ENCODE measurements at regions not wholly inside any gene's neighbourhood (a gene's known extent, or its start where the extent isn't known, plus 50 kb on each side); places are given as distances from the start of the nearest gene placed in this dataset.
A peak's percentile ranks its signal among the peaks of the same experiment; 100 is the strongest.

GRCh38 chr7:123367031-123367430, 167.3 kb upstream of the SLC13A1 start:
- no peak for DNase-seq (ENCODE audit: low read depth)
- no peak for TF ChIP-seq CTCF (IDR thresholded peaks at IDR 0.05; ENCODE audit: insufficient read depth, low read depth, low read length, missing control alignments)
- no peak overlapping the region for H3K4me3 ChIP-seq (ENCODE audit: low read depth, low read length)

DNA sequence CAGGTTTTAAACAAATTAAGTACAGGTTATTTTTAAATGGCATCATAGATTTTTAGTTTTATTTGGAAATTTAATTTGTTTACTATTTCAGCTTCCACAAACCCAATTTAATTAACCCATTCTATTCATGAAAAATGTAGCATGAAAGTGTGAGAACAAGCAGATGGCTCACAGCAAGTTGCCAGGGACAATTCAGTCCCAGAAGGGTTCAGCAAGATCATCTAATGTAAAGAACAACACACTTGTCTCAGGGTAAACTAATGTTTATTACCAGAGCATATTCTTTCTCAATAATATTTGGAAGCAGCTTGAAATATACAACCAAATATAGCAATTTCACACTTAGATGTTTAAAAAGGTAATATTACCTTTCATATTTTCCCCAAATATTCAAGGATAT, 166.9 kb upstream of the SLC13A1 start:
- no peak for DNase-seq (ENCODE audit: low read depth)
- no peak for TF ChIP-seq CTCF (IDR thresholded peaks at IDR 0.05; ENCODE audit: insufficient read depth, low read depth, low read length, missing control alignments)
- no peak overlapping the region for H3K4me3 ChIP-seq (ENCODE audit: low read depth, low read length)

GRCh38 chr7:123360631-123361030, 160.9 kb upstream of the SLC13A1 start:
- no peak overlapping the region for H3K4me3 ChIP-seq (ENCODE audit: low read depth, low read length)
- TF ChIP-seq CTCF (IDR thresholded peaks at IDR 0.05; ENCODE audit: insufficient read depth, low read depth, low read length, missing control alignments): no peak
- DNase-seq (ENCODE audit: low read depth): no peak

DNA sequence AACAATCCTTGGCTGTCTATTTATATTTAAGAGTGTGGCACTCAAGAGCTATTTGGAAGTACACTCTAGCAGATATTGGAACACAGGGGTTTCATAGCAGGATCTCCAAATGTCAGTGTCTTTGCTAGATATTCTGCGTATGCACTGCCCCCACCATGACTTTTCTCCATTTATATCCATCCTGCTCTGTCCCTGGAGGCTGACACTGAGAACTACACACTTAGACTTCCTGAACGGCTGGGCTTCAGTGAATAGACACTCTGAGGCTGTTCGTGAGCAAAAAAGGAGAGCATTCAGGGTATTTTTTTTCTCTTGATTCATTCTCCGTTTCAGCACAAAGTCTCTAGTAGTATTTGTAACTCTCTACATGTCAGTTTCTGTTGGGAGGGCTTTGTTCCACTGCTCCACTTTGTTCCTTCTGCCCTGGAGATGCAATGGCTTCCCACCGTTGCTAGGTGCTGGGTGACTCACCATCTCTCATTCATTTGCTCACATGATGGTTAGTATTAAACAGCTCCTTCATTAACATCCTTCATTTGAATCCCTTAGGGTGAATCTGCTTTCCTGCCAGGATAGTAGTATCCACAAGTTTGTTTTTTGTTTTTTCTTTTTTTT, 155.9 kb upstream of the SLC13A1 start:
- H3K4me3 ChIP-seq (ENCODE audit: low read depth, low read length): no peak overlapping the region
- TF ChIP-seq CTCF (IDR thresholded peaks at IDR 0.05; ENCODE audit: insufficient read depth, low read depth, low read length, missing control alignments): peak; percentile 32
- DNase-seq (ENCODE audit: low read depth): peak; percentile 9

- DNase-seq (ENCODE audit: low read depth): no peak
- no peak for TF ChIP-seq CTCF (IDR thresholded peaks at IDR 0.05; ENCODE audit: insufficient read depth, low read depth, low read length, missing control alignments)
- H3K4me3 ChIP-seq (ENCODE audit: low read depth, low read length): no peak overlapping the region
Measured at GRCh38 chr7:123352973-123353372, 153.2 kb upstream of the SLC13A1 start.

DNA sequence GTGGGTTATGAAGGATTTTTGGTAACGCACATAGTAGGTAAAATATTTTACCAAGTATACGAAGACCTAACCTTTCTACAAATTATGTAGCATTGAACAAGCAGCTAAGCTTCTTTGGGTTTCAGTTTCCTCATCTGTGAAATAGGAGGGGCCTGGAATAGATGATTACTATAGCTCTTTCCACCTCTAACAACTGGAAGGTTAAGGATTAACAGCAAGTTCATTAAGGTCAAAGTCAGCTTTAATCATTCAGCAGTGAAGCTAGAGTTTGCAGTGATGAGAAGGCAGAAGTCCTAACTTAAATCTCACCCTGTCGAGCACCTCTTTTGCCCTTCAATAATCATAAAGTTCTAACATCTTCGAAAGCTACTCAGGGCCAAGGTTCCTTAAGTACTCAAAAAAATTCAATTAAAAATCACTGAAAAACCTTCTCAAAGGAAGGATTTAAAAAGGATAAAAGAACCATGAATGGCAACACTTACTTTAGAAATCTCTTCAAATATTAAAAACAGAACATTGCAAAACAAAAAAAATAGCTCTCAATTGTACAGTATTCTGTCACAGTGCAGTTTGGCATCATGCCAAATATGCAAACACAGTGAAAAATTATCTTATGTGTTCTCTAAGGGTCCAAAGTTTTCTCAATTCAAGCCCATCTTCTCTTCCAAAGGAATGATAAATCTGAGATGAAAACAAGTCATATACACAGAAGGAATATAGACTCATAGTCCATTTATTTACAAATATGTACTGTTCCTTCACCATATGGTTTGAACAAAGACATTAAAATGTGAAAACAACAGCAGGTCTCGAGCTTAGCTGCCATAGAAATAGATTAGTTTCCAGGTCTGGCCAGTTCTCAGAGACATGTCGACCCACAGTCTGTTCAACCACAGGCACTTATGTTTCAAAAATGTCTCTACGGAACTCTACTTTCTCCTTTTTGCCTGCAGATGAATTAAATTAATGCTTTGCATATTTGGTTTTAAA, 152.0 kb upstream of the SLC13A1 start:
- no peak overlapping the region for H3K4me3 ChIP-seq (ENCODE audit: low read depth, low read length)
- no peak for TF ChIP-seq CTCF (IDR thresholded peaks at IDR 0.05; ENCODE audit: insufficient read depth, low read depth, low read length, missing control alignments)
- no peak for DNase-seq (ENCODE audit: low read depth)
